Activated naive CD4-positive, alpha-beta T cell (primary cell): ENCODE measurements at regions not wholly inside any gene's neighbourhood (a gene's known extent, or its start where the extent isn't known, plus 50 kb on each side); places are given as distances from the start of the nearest gene placed in this dataset.
"Not testable (repeated sequence)": the region's sequence is repeated elsewhere in the genome, so short reads cannot be mapped to it uniquely, and the experiment has no call there.

Experiments
- DNase-seq, 4 experiments: peaks; one replicate each; lab custom pipeline; 2025; lab: John Stamatoyannopoulos, UW

DNA sequence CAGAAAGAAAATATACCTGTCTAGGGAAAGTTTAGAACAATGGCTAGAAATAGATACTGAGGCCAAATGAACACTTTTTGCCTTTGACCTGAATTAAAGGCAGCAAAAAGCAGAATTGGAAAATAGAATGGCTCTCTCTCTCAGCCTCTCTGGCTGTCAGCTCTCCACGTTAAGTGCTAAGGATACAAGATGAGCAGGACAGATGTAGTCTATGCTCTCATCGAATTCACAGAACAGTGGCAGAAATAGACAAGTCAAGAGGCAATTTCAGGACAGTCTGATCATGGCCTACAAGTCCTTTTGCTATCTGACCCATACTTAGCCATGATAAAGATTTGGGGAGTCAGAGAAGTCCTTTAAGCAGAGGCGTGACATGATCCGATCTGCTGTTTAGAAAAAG lies 120.2 kb upstream of the CREB1 start:
- DNase-seq = no peak

DNA sequence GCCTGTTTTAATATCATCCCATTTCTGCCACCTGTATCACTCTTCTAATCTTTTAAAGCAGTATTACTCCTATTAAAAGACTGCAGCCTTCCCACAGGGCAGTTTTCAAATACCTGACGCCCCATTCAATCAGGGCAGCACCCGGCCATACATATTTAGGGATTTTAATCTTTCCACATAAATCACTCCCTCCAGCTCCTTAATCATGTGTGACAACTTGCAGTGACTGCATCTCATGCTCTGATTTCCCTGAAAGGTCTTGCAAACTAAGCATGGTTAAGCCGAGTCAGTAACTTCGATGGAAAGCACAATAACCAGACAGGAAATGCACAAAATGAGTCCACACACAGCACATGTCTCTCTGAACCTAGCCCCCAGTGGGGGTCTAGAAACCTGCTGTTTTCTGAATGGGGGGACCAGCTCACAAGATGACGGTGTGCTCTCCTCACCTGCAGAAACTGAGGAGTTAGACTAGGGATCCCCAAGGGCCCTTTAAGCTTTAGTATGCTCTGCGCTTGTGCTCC lies 116.9 kb upstream of the CREB1 start:
- no peak for DNase-seq

DNA sequence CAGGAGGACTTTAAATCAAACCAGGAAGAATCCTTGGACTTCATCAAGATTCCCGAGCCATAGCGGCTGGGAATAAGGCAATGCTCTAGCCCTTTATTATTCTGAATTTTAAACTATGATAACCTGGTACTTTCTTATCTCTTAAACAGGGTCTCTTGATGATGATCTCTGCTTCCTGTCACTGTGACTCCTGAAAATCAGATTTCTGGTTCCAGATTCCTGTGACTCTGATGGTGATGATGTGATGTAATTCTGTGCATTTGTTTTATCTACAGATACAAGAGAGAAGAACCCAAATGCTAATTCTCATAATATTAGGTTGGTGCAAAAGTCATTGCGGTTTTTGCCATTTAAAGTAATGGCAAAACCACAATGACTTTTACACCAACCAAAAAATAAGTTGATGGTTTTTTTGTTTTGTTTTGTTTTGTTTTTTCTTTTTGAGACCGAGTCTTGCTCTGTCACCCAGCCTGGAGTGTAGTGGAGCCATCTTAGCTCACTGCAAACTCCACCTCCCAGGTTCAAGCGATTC lies 116.3 kb upstream of the CREB1 start:
- DNase-seq = no peak

DNA sequence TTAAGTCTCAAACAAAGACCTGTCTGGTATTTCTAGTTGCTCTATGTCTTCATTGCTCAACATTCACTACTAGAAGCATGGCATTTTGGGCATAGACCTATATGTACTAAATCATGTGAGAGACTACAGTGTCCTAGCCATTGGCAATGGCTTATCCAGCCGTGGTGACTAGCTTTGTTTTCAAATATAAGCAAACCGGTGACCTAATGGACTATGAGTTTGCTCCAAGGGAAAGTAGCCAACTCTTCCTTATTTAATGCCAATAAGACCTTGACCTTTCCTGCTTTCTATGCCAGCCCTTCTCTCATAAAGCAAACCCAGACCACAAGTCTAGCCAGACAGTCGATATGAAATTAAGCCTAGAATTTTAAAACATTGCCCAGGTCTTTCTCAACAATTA lies 113.7 kb upstream of the CREB1 start:
- no peak for DNase-seq

DNA sequence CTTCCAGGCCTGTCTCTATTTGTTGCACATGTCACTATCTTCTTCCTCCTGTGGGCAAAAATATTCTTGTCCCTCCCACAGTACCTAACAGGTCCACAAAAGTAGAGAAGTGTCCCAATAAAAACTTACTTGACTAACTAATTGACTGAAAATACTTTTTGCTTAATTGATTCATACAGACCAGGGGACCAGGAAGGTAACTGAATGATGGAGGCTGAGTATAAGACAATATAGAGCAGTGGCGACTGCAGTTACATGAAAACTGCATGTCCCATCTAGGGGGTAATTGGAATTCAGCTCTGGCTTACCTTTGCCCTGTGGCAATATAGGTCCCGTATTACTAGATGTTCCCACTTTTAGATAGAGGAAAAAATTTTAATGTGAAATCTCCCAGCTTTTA lies 112.9 kb upstream of the CREB1 start:
- DNase-seq = no peak

DNA sequence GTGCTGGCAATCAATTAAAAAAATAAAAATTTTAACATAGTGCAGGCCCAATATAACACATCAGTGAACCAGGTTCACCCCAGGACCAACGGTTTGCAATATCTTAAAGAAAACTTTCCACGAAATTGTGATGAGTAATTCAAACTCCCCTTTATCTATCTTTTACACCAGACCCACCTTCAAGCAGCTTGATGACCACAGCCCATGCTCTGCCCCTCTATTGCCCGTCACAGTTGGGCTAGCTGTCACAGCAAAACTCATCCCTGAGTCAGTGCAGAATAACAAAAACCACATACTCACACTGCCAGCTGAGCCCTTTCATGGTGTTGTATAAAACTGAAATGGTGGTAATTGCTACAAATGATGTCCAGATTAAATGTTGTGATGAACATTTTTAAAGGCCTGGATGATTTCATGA lies 112.5 kb upstream of the CREB1 start:
- no peak for DNase-seq

DNA sequence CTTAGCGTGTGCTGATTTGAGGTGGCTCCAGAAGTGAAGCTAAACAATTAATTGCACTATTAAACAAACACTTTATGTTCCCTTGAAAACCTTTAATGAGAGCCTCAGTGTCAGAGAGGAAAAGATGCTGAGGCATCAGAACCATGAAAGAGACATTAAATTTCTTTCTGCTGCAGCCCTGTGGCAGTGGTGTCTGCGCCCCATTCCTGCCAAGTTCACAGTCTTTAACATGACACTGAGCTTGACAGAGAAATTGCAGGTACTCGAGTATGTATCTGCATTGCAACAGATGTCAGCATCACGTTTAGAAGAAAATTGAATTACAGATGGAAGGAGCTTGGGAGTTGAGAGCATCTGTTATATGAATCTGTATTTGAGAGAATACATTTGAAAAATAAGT lies 111.3 kb upstream of the CREB1 start:
- DNase-seq = no peak

DNA sequence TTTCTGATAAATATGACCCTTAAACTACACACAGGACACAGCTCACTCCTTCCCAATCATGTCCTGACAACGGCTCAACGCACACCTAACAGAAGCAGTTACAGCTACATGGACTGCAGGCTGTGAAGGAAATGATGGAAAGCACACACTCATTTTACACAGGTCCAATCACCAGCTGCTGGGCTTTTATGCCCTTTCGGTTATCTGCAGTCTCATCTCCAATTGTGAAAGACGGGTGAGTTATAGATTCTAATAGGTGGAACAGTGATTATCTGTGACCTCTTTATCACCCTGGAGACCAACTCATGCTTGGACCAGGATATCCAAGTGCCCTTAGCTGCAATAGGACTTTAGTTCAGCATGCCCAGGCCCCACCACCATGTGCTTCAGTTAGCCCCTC lies 110.4 kb upstream of the CREB1 start:
- no peak for DNase-seq

DNA sequence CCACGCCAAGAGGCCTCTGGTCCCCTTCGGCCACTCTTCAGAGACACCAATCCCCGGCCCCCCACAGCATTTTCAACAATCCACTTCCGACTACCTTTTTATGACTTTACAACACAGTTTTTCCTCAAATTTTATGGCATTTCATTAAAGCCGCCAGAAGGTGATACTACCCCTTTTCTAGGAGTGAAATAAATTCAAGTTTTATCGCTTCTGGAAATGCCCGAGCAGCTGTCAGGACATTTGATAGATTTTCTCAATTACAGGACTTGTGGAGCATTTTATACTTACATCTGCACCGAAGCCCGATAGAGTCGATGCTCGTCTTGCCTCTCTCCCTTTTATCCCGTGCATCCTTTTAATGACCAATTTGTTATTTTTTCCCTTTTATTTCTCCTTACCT lies 108.1 kb upstream of the CREB1 start:
- no peak for DNase-seq

DNA sequence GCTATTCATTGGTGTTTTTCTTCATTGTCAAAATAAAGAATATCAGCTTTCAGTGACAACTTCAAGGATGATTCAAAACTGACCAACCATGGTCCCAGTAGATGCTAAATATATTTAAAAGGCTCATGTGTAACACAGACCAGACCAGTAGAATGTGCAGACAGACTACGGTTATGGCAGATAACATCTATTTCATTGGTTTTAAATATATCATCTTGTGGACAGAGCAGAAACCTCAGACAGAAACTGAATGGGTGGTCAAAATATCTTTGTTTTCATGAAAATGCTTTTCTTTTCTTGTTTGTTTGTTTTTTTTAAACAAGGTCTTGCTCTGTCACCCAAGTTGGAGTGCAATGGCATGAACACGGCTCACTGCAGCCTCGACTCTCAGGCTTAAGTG lies 107.4 kb upstream of the CREB1 start:
- no peak for DNase-seq

DNA sequence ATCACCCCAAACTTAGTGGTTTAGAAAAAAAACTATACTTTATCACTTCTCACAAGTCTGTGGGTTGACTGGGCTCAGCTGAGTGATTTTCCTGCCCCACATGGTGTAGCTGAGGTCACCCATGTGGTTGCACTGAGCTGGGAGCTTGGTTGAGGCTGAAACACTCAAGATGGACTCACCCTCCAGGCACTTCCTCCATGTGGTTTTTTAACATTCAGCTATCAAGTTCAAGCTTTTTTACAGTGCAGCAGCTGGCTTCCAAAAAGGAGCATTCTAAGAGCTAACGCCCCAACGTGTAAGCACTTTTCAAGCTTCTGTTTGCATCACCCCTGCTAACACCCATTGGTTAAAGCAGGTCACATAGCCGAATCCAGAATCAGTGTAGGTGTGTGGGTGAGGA lies 105.9 kb upstream of the CREB1 start:
- DNase-seq = no peak

DNA sequence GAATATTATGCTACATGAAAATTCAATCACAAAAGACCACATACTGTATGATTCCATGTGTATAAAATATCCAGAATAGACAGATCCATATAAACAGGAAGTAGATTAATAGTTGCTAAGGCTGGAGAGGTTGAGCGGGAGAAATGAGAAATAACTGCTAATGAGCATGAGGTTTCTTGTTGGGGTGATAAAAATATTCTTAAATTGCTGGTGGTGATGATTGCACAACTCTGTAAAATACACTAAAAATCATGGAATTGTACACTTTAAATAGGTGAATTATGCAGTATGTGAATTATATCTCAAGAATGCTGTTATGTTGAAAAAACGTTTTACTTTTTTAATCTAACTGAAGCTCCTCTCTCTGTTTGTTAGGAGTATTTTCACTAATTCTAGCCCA lies 101.8 kb upstream of the CREB1 start:
- DNase-seq = no peak

DNA sequence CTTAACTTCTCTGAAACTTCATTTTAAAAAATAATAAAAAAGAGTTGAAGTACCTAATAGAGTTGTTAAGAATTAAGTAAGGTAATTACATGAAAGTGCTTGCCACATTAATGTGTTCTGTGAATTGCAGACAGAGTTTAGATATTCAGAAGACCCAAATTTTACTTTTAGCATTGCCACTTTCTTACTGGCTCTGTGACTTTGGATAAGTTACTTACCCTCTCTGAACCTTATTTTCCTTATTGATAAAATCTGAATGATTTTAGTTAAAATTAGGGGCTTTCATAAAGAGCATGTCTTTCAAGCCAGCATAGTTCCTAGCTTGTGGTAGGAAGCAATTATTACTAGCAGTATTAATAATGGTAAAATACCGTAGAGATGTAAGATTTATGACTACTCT lies 101.2 kb upstream of the CREB1 start:
- no peak for DNase-seq

DNA sequence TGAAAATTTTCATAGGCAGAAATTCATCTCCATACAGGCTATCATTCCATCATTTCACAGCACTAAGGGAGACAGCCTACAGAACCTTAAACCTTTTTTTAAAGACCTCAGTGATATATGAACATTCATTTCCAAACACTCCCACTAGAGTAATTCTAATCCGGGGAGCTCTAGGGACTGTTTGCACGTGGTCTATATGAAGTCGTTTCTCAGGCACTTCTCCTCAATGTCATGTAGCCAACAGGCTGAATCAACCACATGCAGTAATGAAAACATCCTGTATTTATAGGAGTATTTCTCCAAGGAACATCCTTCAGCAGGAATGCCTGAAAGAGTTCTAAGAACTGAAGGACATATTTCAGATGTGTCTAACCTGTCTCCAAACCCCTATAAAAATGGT lies 97.3 kb upstream of the CREB1 start:
- DNase-seq = no peak

DNA sequence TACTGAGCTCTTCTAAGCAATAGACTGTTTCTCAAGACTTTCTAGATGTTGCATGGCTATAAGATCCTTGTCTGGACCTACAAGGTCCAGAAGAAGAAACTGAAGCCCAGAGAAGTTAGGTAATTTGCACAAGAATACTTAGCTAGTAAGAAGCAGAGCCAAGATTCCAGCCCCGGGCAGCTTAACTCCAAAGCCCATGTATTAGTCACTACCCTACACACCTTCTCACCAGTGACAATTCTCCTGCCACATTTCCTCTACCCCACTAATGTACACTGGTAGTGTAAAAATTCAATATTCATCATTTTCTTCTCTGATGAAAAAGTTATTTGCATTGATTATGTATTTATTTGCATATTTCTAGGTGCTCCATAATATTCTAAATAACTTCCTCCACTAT lies 95.5 kb upstream of the CREB1 start:
- no peak for DNase-seq

DNA sequence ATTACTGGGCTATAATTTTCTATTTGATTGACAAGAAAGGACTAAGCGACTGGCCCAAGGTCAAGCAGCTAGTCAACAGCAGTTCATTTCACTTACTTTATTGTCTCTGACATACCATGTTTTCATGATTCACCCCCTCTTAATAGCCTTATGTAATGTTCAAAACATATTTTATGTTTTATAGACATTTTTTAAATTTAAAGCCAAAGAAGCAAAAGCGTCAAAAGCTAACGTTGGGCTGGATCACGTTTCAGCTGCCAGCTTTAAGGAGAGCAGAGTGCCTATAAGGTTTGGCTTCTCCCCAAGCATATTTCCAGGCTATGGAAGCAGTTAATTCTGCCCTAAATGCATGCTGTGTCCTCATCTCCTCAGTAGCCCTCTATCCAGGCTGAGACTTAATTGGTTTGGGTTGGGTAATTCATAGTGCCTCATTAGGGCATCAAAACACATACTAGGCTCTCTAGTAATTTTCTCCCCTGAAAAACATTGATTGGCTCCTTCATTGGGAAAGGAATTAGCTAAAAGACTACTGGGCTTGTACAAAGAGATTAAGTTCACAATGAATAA lies 94.8 kb upstream of the CREB1 start:
- DNase-seq = no peak

DNA sequence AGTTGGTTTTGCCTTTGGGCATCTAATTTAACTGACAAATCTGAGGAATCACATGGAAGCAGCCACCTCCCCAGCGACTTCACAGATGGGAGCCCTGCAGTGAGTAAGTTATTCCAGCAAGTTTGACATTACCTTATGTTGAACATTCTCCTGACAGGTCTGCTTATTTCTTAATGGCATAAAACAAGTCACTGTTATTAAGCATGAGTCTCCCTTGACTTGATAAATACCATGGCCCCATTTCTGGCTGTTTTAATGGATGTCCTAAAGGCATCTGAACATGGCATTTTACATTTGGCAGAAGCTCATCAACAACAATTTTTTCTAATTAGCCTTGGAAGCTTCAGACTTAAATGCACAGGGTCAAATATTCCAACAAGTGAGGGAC lies 92.6 kb upstream of the CREB1 start:
- DNase-seq = no peak

DNA sequence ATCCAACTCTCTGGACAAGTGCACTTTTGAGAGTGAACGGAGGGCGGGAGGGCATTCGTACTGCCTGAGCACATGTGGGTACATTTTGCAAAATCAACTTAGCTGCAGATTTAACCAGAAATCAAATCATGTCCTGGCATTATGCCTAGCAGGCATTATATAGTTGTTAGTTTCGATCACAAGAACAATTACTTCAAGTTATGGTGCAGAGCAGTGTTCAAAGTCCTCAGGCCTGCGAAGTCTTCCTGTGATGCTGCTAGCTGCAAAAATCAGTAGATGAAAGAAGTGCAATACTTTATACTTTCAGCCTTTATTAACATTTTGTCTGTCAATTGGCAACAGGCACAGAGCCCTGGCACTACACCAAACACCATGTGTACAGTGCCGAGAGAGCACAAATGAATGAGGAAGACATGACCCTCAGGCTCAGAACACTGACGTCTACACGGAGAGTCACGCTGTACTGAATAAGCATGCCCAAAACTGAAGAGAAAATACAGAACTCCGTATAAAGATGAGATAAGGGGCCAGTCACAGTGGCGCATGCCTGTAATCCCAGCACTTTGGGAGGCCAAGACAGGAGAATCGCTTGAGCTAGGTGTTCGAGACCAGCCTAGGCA lies 92.1 kb upstream of the CREB1 start:
- DNase-seq = no peak

DNA sequence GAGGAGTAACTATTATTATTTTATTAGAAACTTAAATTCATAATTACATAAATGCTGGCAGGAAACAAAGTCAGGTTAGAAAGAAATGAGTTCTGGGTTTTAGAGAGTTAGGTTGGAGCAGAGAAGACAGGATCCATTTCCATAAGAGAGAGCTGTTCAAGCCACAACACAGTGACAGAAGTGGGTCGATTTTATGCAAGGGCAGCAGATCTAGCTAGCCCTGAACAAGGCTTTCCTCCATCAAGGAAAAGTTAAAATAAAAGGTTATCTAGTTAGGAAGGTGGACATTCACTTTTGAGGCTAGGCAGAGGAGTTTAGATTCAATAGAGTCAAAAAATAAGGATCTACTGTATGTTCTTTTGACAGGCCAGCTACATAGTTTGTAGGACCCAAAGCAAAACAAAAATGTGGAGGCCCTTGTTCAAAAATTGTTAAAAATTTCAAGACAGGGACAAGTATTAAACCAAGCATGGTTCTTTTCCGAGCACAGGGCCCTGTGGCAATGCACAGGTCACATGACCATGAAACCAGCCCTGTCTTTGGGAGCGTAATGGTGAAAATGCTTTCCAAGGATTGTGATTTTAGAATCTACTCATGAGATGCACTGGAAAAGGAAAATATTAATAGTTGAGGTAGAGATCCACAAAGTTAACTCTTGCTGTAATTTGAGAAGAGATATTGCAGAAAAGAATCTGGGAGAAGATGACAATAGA lies 91.2 kb upstream of the CREB1 start:
- no peak for DNase-seq

DNA sequence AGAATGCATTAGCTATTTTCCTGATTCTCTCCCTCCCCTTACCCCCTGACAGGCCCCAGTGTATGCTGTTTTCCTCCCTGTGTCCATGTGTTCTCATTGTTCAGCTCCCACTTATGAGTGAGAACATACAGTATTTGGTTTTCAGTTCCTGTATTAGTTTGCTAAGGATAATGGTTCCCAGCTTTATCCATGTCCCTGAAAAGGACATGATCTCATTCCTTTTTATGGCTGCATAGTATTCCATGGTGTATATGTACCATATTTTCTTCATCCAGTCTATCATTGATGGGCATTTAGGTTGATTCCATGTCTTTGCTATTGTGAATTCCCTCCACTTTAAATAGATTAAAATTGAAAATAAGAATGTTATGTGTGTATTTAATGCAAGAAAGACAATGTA lies 89.9 kb upstream of the CREB1 start:
- not testable (repeated sequence) for DNase-seq

DNA sequence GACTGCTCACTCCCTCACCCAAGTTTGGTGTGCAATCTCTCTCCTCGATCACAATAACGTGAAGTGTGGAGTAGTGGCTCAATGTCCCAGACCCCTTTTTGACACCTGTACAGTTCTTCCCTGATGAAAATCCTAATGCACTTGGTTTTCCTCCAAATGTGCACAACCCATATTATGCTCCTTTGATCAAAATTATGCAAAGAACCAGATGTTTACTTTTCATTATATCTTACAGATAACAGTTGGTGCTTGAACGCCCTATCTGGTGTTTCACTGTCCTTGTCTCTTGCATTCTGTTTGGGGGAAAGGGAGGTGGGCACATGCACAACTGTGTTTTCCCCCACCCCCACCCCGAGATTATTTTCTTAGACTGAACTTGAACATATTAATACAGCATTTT lies 85.0 kb upstream of the CREB1 start:
- DNase-seq = no peak

DNA sequence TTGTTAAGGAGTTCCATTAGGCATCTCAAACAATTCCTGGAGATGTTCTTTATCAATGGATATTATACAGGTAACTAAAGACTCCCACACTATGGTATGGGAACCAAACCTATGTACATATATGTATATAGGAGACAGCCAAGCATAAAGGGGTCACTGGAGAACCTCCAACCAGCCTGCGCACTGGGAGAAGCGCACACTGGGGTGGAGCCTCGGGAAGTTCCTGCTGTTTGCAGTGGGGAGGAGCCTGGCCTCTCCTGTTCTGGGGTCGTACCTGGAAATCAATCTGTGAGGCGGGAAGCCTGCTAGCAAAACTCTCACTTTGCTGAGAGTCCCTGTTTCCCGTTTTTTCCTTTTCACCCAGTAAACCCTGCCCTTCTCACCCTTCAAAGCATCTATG lies 83.1 kb upstream of the CREB1 start:
- no peak for DNase-seq

DNA sequence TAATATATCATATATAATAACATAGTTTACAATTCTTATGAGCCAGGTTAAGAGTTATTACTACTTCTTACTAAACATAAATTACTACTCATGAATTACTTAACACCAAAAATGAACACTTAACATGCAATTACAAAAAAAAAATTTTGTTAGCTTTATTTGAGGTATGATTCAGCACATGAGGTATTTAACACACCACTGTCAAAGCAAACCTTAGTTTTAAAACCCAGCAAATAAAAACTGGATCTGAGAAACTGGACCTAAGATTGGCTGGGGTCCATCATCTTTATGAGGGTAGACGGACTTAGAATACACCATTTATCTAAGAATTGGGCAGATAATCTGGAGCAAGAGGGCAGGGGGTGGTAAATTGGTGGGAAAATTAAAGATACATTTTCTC lies 81.8 kb upstream of the CREB1 start:
- DNase-seq = no peak
